ENCODE measurements at regions not wholly inside any gene's neighbourhood (a gene's known extent, or its start where the extent isn't known, plus 50 kb on each side); places are given as distances from the start of the nearest gene placed in this dataset.

- no peak for DNase-seq (ENCODE audit: low spot score in 2 of 2)
- Histone ChIP-seq H3K27ac (no peak overlapping the region), H3K36me3 (no peaks in the 10 kb centered on the region), H3K4me3 (no peak overlapping the region), H3K4me1 (no peaks in the 10 kb centered on the region), H3K9me3 (no peaks in the 10 kb centered on the region), H3K27me3 (no peaks in the 10 kb centered on the region)
- intact Hi-C loops (cut with DNase I; ENCODE audit: low total_unique reads), result loop anchor here (5.0 kb wide), 1 partner anchor 871 kb away; no protein-coding TSS in a partner anchor
- TF ChIP-seq POLR2A (IDR thresholded peaks at IDR 0.05), result no peak
- no peak for TF ChIP-seq CTCF (IDR thresholded peaks at IDR 0.05)
- no peak for TF ChIP-seq POLR2AphosphoS5 (IDR thresholded peaks at IDR 0.05)
Measured at GRCh38 chr10:2208106-2208505, 470.8 kb upstream of the ADARB2 start.

GRCh38 chr10:2207246-2207922 is 470.1 kb upstream of the ADARB2 start:
- no peak for DNase-seq (ENCODE audit: low spot score in 2 of 2)
- H3K9me3 ChIP-seq, result no peaks in the 10 kb centered on the region
- H3K36me3 ChIP-seq, result no peaks in the 10 kb centered on the region
- H3K27me3 ChIP-seq, result no peaks in the 10 kb centered on the region
- H3K27ac ChIP-seq, result no peak overlapping the region
- no peaks in the 10 kb centered on the region for H3K4me1 ChIP-seq
- no peak overlapping the region for H3K4me3 ChIP-seq
- TF ChIP-seq POLR2AphosphoS5 (IDR thresholded peaks at IDR 0.05) (no peak), POLR2A (IDR thresholded peaks at IDR 0.05) (no peak), CTCF (IDR thresholded peaks at IDR 0.05) (no peak)
- intact Hi-C loops (cut with DNase I; ENCODE audit: low total_unique reads), result loop anchor here (5.0 kb wide), 1 partner anchor 870 kb away; no protein-coding TSS in a partner anchor

- Histone ChIP-seq H3K27me3 (no peaks in the 10 kb centered on the region), H3K27ac (no peak overlapping the region), H3K36me3 (no peaks in the 10 kb centered on the region), H3K9me3 (no peaks in the 10 kb centered on the region), H3K4me3 (no peak overlapping the region), H3K4me1 (no peaks in the 10 kb centered on the region)
- intact Hi-C loops (cut with DNase I; ENCODE audit: low total_unique reads), result loop anchor here (5.0 kb wide), 1 partner anchor 868 kb away; no protein-coding TSS in a partner anchor
- no peak for TF ChIP-seq CTCF (IDR thresholded peaks at IDR 0.05)
- no peak for DNase-seq (ENCODE audit: low spot score in 2 of 2)
Measured at GRCh38 chr10:2205406-2205805, 468.1 kb upstream of the ADARB2 start.

GRCh38 chr10:2202401-2202800 is 465.1 kb upstream of the ADARB2 start:
- H3K4me3 ChIP-seq, result no peak overlapping the region
- TF ChIP-seq POLR2A (IDR thresholded peaks at IDR 0.05), result no peak
- TF ChIP-seq POLR2AphosphoS5 (IDR thresholded peaks at IDR 0.05), result no peak
- no peak for TF ChIP-seq CTCF (IDR thresholded peaks at IDR 0.05)
- H3K9me3 ChIP-seq, result peaks cover 0 to 10% of the 10 kb centered on the region in 2 donors
- H3K27me3 ChIP-seq, result no peaks in the 10 kb centered on the region
- no peaks in the 10 kb centered on the region for H3K4me1 ChIP-seq
- intact Hi-C loops (cut with DNase I; ENCODE audit: low total_unique reads), result no loop called here
- H3K36me3 ChIP-seq, result no peaks in the 10 kb centered on the region
- no peak overlapping the region for H3K27ac ChIP-seq
- DNase-seq (ENCODE audit: low spot score in 2 of 2), result no peak

GRCh38 chr10:2201534-2202099 is 464.3 kb upstream of the ADARB2 start:
- no peak for DNase-seq (ENCODE audit: low spot score in 2 of 2)
- Histone ChIP-seq H3K27me3 (no peaks in the 10 kb centered on the region), H3K4me1 (no peaks in the 10 kb centered on the region), H3K9me3 (peaks cover 0 to 12% of the 10 kb centered on the region in 2 donors), H3K4me3 (no peak overlapping the region), H3K36me3 (no peaks in the 10 kb centered on the region), H3K27ac (no peak overlapping the region)
- no peak for TF ChIP-seq POLR2A (IDR thresholded peaks at IDR 0.05)
- no peak for TF ChIP-seq CTCF (IDR thresholded peaks at IDR 0.05)
- no peak for TF ChIP-seq POLR2AphosphoS5 (IDR thresholded peaks at IDR 0.05)
- intact Hi-C loops (cut with DNase I; ENCODE audit: low total_unique reads), result no loop called here
